Lung (tissue), 11 donors: ENCODE measurements at regions not wholly inside any gene's neighbourhood (a gene's known extent, or its start where the extent isn't known, plus 50 kb on each side); places are given as distances from the start of the nearest gene placed in this dataset.

ENCODE experiments used
- ATAC-seq: fragments of 200-7000 bp; cut with Tn5 transposase; one replicate; pipeline ENCODE4 v1.9.1; 2020; ENCODE audit warnings: moderate number of reproducible peaks; ENCODE audit not compliant: insufficient read depth, low FRiP score
- DNase-seq, 3 donors: peaks; one replicate each; pipeline ENCODE4 v3.0.0-alpha.2; 2013 to 2017
- H3K27ac ChIP-seq, 2 donors: one replicate each; pipeline ENCODE4 v1.5.1; 2013; ENCODE audit warnings: mild to moderate bottlenecking in 2 of 2, moderate library complexity in 2 of 2, control low read depth in 1 of 2, inconsistent platforms in 1 of 2, low read depth in 1 of 2, low read length in 1 of 2
- H3K27me3 ChIP-seq, 3 donors: one replicate each; pipeline ENCODE4 v1.5.1; 2013; ENCODE audit warnings: low read length in 2 of 3; ENCODE audit not compliant: control insufficient read depth in 3 of 3, insufficient read depth in 3 of 3
- H3K36me3 ChIP-seq, 4 donors: one replicate each; pipeline ENCODE4 v1.5.1; 2013; ENCODE audit warnings: low read length in 4 of 4, mild to moderate bottlenecking in 1 of 4, moderate library complexity in 1 of 4; ENCODE audit not compliant: control insufficient read depth in 4 of 4, insufficient read depth in 4 of 4
- H3K4me1 ChIP-seq, 5 donors: one replicate each; pipeline ENCODE4 v1.5.1; 2013; ENCODE audit warnings: low read length in 5 of 5, mild to moderate bottlenecking in 2 of 5, moderate library complexity in 1 of 5; ENCODE audit not compliant: control insufficient read depth in 5 of 5, insufficient read depth in 5 of 5
- H3K4me3 ChIP-seq: one replicate; pipeline ENCODE4 v1.5.1; 2013; ENCODE audit warnings: mild to moderate bottlenecking, control low read depth, moderate library complexity
- H3K9ac ChIP-seq, 2 donors: one replicate each; pipeline ENCODE4 v1.5.1; 2013; ENCODE audit warnings: low read length in 2 of 2, control low read depth in 1 of 2; ENCODE audit not compliant: insufficient read depth in 1 of 2
- H3K9me3 ChIP-seq, 4 donors: one replicate each; pipeline ENCODE4 v1.5.1; 2013; ENCODE audit warnings: low read length in 3 of 4, mild to moderate bottlenecking in 1 of 4, moderate library complexity in 1 of 4; ENCODE audit not compliant: control insufficient read depth in 4 of 4, insufficient read depth in 3 of 4
- WGBS, 2 donors: extraction: QIAGEN DNeasy Blood & Tissue Kit; methylation state at CpG; one replicate each; pipeline ENCODE4 v1.1.7; 2013; 5-methylcytosine and 5-hydroxymethylcytosine counted together
- TF ChIP-seq, protein P1 (sequence below): IDR thresholded peaks from 2 replicates; pipeline ENCODE4 v1.5.1; 2012; ENCODE audit warnings: mild to moderate bottlenecking; ENCODE audit errors: control extremely low read depth, extremely low read depth
- donor health status: control.
- donor health status: control.
- donor health status: Bipolar disorder and iron deficiency.
- donor health status: healthy.
- donor health status: DM: yes; HTN: yes; CAD: no.

DNA sequence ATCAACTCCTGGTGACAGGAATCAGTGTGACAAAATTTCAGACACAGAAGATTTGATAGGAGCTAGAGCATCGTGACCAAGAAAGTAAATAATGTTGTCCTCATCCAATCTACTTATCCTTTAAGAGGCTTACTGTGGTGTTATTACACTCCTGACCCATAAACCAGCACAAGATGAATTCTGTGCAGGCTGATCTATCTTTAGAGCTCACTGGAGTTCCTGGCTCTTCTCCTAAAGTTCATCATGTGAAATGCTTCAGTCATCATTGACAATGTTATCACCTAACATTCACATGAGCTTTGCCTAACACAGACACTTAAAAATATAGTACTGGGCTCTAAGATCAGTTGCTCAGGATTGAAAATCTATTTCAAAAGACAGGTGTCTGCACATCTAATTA, 271.0 kb upstream of the HSF2 start:
- H3K27ac ChIP-seq = peak overlapping the region in 1 of 2 donors; percentile 96
- no peak for DNase-seq
- no peak for ATAC-seq
- no peak overlapping the region for H3K4me3 ChIP-seq
- 59 to 67% methylated on average over 1 of the region's 1 CpG for WGBS, 2 donors
- no peaks in the 10 kb centered on the region for H3K9me3 ChIP-seq
- no peaks in the 10 kb centered on the region for H3K27me3 ChIP-seq
- TF ChIP-seq, protein P1, sequence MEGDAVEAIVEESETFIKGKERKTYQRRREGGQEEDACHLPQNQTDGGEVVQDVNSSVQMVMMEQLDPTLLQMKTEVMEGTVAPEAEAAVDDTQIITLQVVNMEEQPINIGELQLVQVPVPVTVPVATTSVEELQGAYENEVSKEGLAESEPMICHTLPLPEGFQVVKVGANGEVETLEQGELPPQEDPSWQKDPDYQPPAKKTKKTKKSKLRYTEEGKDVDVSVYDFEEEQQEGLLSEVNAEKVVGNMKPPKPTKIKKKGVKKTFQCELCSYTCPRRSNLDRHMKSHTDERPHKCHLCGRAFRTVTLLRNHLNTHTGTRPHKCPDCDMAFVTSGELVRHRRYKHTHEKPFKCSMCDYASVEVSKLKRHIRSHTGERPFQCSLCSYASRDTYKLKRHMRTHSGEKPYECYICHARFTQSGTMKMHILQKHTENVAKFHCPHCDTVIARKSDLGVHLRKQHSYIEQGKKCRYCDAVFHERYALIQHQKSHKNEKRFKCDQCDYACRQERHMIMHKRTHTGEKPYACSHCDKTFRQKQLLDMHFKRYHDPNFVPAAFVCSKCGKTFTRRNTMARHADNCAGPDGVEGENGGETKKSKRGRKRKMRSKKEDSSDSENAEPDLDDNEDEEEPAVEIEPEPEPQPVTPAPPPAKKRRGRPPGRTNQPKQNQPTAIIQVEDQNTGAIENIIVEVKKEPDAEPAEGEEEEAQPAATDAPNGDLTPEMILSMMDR = no peak
- peaks cover 0 to 8% (median 0%) of the 10 kb centered on the region in 5 donors for H3K4me1 ChIP-seq
- H3K36me3 ChIP-seq = no peaks in the 10 kb centered on the region
- no peak overlapping the region for H3K9ac ChIP-seq

DNA sequence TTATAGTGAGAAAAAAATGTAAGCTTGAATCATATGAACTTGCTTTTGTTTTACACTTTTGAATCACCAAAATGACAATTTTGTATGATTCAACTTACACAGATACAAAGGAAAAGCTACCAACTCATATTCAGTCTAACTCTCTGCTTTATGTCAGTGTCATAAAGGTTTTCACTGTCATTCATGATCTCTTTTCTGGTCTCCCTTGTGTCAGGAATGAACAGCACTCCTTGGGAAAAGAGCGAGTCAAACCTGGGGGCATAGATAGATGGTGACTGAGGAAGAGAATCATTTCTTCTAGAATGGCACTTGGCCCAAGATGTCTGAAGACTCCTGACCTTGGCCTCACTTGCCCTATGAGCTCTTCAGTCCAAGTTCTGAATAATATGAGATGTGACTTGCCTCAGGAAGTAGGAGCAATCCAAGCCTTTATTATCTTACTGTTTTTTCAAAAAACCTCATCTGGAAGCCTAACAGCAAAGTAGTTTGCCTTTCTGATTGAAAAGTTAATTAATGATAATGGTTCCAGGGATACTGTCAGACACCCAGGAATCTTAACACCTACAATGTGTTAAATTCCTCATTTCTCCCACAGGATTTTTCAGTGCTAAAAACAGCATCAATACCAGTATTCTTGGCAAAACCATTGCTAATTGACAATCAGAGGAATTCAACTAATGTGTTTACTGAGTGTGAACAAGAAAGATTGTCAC, 270.0 kb upstream of the HSF2 start:
- ATAC-seq (no peak), DNase-seq (no peak)
- Histone ChIP-seq H3K27ac (peak overlapping the region in 1 of 2 donors; percentile 55), H3K27me3 (no peaks in the 10 kb centered on the region), H3K4me1 (peaks cover 0 to 8% (median 0%) of the 10 kb centered on the region in 5 donors), H3K36me3 (no peaks in the 10 kb centered on the region), H3K9ac (no peak overlapping the region), H3K9me3 (no peaks in the 10 kb centered on the region), H3K4me3 (no peak overlapping the region)
- 87 to 93% methylated on average over 1 of the region's 1 CpG for WGBS, 2 donors
- TF ChIP-seq, protein P1 = no peak

DNA sequence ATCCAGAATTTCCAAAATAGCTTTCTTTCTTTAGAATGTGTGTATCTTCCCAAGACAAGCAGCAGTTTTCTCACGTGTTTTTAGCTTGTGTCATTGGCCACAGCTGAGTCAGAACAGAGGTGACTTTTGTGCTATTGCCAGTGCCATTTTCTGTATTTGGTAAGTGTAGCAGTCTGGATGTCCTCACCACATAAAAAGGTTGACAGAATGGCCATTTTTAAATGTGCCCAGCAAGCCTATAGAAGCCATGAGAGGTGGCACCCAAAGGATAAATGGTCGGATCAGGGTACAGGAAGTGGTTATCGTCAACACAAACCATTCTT, 269.5 kb upstream of the HSF2 start:
- no peak overlapping the region for H3K9ac ChIP-seq
- no peaks in the 10 kb centered on the region for H3K27me3 ChIP-seq
- ATAC-seq = no peak
- TF ChIP-seq, protein P1 = no peak
- no peaks in the 10 kb centered on the region for H3K36me3 ChIP-seq
- no peak overlapping the region for H3K4me3 ChIP-seq
- 52 to 56% methylated on average over 3 of the region's 3 CpGs for WGBS, 2 donors
- H3K27ac ChIP-seq = peak overlapping the region in 1 of 2 donors; percentile 55
- peaks cover 0 to 8% (median 0%) of the 10 kb centered on the region in 5 donors for H3K4me1 ChIP-seq
- no peak for DNase-seq
- no peaks in the 10 kb centered on the region for H3K9me3 ChIP-seq

DNA sequence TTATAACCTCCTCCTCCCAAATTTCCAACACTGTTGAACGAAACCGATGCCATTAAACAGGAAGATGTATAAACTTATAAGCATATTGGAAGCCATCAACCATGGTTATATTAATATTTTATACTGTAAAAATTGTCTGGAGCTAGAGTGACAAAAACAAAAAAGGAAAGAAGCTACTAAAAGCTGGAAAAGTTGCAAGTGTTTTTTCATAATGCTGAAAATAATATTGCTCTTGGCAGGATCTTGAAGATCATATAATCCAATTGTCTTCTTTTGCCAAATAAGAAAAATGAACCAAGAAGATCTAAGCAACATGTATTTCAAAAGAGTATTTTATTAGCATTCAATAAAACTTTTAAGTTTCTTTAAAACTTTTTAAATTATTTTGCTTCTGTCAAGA, 268.9 kb upstream of the HSF2 start:
- no peaks in the 10 kb centered on the region for H3K36me3 ChIP-seq
- WGBS, 2 donors = 90 to 94% methylated on average over 2 of the region's 2 CpGs
- no peak for ATAC-seq
- no peak overlapping the region for H3K4me3 ChIP-seq
- DNase-seq = no peak
- TF ChIP-seq, protein P1 = no peak
- H3K9me3 ChIP-seq = no peaks in the 10 kb centered on the region
- H3K27ac ChIP-seq = peak overlapping the region in 1 of 2 donors; percentile 55
- H3K4me1 ChIP-seq = peaks cover 0 to 8% (median 0%) of the 10 kb centered on the region in 5 donors
- no peak overlapping the region for H3K9ac ChIP-seq
- no peaks in the 10 kb centered on the region for H3K27me3 ChIP-seq
